Chondrocyte (in vitro differentiated cells): ENCODE measurements at regions not wholly inside any gene's neighbourhood (a gene's known extent, or its start where the extent isn't known, plus 50 kb on each side); places are given as distances from the start of the nearest gene placed in this dataset.

ENCODE experiments used
- DNase-seq: peaks from one replicate; pipeline ENCODE4 v3.0.0; 2021; ENCODE audit warnings: mixed read lengths, low spot score
- H3K27ac Mint-ChIP-seq: one replicate; pipeline ENCODE4 v1.8.0; 2021; ENCODE audit warnings: mild to moderate bottlenecking, moderate library complexity, mixed read lengths; ENCODE audit not compliant: unreplicated experiment
- H3K27me3 Mint-ChIP-seq: 2 replicates; pipeline ENCODE4 v1.8.0; 2021; ENCODE audit warnings: low read depth, mixed read lengths
- H3K36me3 Mint-ChIP-seq: 2 replicates; pipeline ENCODE4 v1.8.0; 2021; ENCODE audit warnings: low read depth, mixed read lengths
- H3K4me1 Mint-ChIP-seq: 2 replicates; pipeline ENCODE4 v1.8.0; 2021; ENCODE audit warnings: low read depth, mild to moderate bottlenecking, mixed read lengths
- H3K4me3 Mint-ChIP-seq: one replicate; pipeline ENCODE4 v1.8.0; 2021; ENCODE audit warnings: mild to moderate bottlenecking, moderate library complexity, mixed read lengths; ENCODE audit not compliant: unreplicated experiment
- H3K9me3 Mint-ChIP-seq: 2 replicates; pipeline ENCODE4 v1.8.0; 2021; ENCODE audit warnings: low read depth, mixed read lengths
- CTCF ChIP-seq: fragments of 200-600 bp; sonication (generic); IDR thresholded peaks from 2 replicates; pipeline ENCODE4 v1.5.0; 2021; ENCODE audit warnings: antibody characterized with exemption, mild to moderate bottlenecking, moderate library complexity

- no peak overlapping the region for H3K27ac Mint-ChIP-seq
- no peak overlapping the region for H3K4me3 Mint-ChIP-seq
- H3K36me3 Mint-ChIP-seq, result no peaks in the 10 kb centered on the region
- no peak for DNase-seq
- no peak for TF ChIP-seq CTCF
- H3K27me3 Mint-ChIP-seq, result peaks cover 27% of the 10 kb centered on the region
- no peaks in the 10 kb centered on the region for H3K4me1 Mint-ChIP-seq
- H3K9me3 Mint-ChIP-seq, result no peaks in the 10 kb centered on the region
Measured at GRCh38 chr20:4569865-4570264, 116.4 kb upstream of the PRNP start.

GRCh38 chr20:4569092-4569491 is 117.2 kb upstream of the PRNP start:
- DNase-seq, result no peak
- Mint-ChIP-seq H3K27me3 (peaks cover 32% of the 10 kb centered on the region), H3K4me3 (no peak overlapping the region), H3K27ac (no peak overlapping the region), H3K9me3 (peaks cover 5% of the 10 kb centered on the region), H3K4me1 (no peaks in the 10 kb centered on the region), H3K36me3 (no peaks in the 10 kb centered on the region)
- TF ChIP-seq CTCF, result peak; percentile 38

GRCh38 chr20:4568361-4568959 is 117.8 kb upstream of the PRNP start:
- Mint-ChIP-seq H3K9me3 (peaks cover 7% of the 10 kb centered on the region), H3K27me3 (peaks cover 31% of the 10 kb centered on the region), H3K4me3 (no peak overlapping the region), H3K4me1 (no peaks in the 10 kb centered on the region), H3K36me3 (no peaks in the 10 kb centered on the region), H3K27ac (no peak overlapping the region)
- DNase-seq, result no peak
- no peak for TF ChIP-seq CTCF

GRCh38 chr20:4567170-4567569 is 119.1 kb upstream of the PRNP start:
- TF ChIP-seq CTCF, result no peak
- Mint-ChIP-seq H3K4me3 (no peak overlapping the region), H3K36me3 (no peaks in the 10 kb centered on the region), H3K9me3 (peaks cover 7% of the 10 kb centered on the region), H3K27me3 (peaks cover 31% of the 10 kb centered on the region), H3K4me1 (no peaks in the 10 kb centered on the region), H3K27ac (no peak overlapping the region)
- no peak for DNase-seq

- TF ChIP-seq CTCF, result peak; percentile 61
- Mint-ChIP-seq H3K27me3 (peaks cover 19% of the 10 kb centered on the region), H3K4me3 (no peak overlapping the region), H3K4me1 (no peaks in the 10 kb centered on the region), H3K36me3 (no peaks in the 10 kb centered on the region), H3K9me3 (peaks cover 7% of the 10 kb centered on the region), H3K27ac (no peak overlapping the region)
- DNase-seq, result no peak
Measured at GRCh38 chr20:4563534-4563933, 122.7 kb upstream of the PRNP start.
